Right lobe of liver (tissue), 4 donors: ENCODE measurements at regions not wholly inside any gene's neighbourhood (a gene's known extent, or its start where the extent isn't known, plus 50 kb on each side); places are given as distances from the start of the nearest gene placed in this dataset.

Source experiments
- CTCF ChIP-seq, 4 donors: fragments of 200-600 bp in 3 of 4; fragments of 450-650 bp in 1 of 4; IDR thresholded peaks; one replicate each; pipeline versions ENCODE4 v1.5.1 to v1.8.0; 2016 to 2022; ENCODE audit warnings: antibody characterized with exemption in 4 of 4, mild to moderate bottlenecking in 2 of 4
- POLR2A ChIP-seq: fragments of 450-650 bp; IDR thresholded peaks from one replicate; pipeline ENCODE4 v1.6.1; 2017; ENCODE audit warnings: antibody characterized with exemption, mild to moderate bottlenecking
- donor health status: DM: no; HTN: no; CAD: no.
- donor health status: DM: no; HTN: no; CAD: no.
- donor health status: DM: no; HTN: yes; CAD: no.

DNA sequence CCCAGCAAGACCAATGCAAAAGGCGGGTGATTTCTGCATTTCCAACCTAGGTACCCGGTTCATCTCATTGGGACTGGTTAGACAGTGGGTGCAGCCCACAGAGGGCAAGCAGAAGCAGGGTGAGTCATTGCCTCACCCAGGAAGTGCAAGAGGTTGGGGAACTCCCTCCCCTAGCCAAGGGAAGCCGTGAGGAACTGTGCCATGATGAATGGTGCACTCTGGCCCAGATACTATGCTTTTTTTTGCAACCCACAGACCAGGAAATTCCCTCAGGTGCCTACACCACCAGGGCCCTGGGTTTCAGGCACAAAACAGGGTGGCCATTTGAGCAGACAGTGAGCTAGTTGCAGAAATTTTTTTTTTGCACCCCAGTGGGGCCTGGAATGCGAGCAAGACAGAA, 662.6 kb upstream of the ACVR2A start:
- TF ChIP-seq CTCF (IDR thresholded peaks at IDR 0.05): no peak
- no peak for TF ChIP-seq POLR2A
